ENCODE measurements at regions not wholly inside any gene's neighbourhood (a gene's known extent, or its start where the extent isn't known, plus 50 kb on each side); places are given as distances from the start of the nearest gene placed in this dataset.

DNA sequence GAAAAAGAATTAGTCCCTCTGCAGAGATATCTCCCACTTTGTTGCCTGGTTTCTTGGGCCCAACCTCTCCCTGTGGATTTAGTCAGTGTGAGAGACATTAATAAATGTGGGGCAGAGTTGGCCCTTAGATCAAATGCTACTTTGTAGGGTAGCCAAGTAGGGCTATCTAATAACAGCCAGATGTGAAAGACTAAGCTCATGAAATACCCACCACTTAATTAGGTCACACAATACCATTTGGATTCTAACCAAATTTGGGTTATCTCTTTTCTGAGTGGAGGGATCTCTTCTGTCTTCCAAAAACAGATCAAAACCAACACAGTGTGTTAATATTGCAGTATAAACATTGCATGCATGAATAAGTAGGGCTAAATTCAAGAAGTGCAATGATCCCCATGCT, 626.8 kb upstream of the ZEB2 start:
- no peak for TF ChIP-seq OSR2 (tag by site-specific recombination; IDR thresholded peaks at IDR 0.05)
- TF ChIP-seq TCF7L2 (IDR thresholded peaks at IDR 0.05; ENCODE audit: borderline replicate concordance, low read depth, low read length) = no peak
- TF ChIP-seq, protein P1, sequence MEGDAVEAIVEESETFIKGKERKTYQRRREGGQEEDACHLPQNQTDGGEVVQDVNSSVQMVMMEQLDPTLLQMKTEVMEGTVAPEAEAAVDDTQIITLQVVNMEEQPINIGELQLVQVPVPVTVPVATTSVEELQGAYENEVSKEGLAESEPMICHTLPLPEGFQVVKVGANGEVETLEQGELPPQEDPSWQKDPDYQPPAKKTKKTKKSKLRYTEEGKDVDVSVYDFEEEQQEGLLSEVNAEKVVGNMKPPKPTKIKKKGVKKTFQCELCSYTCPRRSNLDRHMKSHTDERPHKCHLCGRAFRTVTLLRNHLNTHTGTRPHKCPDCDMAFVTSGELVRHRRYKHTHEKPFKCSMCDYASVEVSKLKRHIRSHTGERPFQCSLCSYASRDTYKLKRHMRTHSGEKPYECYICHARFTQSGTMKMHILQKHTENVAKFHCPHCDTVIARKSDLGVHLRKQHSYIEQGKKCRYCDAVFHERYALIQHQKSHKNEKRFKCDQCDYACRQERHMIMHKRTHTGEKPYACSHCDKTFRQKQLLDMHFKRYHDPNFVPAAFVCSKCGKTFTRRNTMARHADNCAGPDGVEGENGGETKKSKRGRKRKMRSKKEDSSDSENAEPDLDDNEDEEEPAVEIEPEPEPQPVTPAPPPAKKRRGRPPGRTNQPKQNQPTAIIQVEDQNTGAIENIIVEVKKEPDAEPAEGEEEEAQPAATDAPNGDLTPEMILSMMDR (tag by site-specific recombination; IDR thresholded peaks at IDR 0.05) = no peak
- TF ChIP-seq, protein P2, sequence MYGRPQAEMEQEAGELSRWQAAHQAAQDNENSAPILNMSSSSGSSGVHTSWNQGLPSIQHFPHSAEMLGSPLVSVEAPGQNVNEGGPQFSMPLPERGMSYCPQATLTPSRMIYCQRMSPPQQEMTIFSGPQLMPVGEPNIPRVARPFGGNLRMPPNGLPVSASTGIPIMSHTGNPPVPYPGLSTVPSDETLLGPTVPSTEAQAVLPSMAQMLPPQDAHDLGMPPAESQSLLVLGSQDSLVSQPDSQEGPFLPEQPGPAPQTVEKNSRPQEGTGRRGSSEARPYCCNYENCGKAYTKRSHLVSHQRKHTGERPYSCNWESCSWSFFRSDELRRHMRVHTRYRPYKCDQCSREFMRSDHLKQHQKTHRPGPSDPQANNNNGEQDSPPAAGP (tag by site-specific recombination; IDR thresholded peaks at IDR 0.05) = no peak
- no peak for TF ChIP-seq GLI4 (tag by site-specific recombination; IDR thresholded peaks at IDR 0.05)
- TF ChIP-seq, protein P3, sequence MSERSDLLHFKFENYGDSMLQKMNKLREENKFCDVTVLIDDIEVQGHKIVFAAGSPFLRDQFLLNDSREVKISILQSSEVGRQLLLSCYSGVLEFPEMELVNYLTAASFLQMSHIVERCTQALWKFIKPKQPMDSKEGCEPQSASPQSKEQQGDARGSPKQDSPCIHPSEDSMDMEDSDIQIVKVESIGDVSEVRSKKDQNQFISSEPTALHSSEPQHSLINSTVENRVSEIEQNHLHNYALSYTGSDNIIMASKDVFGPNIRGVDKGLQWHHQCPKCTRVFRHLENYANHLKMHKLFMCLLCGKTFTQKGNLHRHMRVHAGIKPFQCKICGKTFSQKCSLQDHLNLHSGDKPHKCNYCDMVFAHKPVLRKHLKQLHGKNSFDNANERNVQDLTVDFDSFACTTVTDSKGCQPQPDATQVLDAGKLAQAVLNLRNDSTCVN (tag by site-specific recombination; optimal IDR thresholded peaks at IDR 0.05) = no peak

Measured in HEK293 (cell line).